A673 (cell line): ENCODE measurements at regions not wholly inside any gene's neighbourhood (a gene's known extent, or its start where the extent isn't known, plus 50 kb on each side); places are given as distances from the start of the nearest gene placed in this dataset.

Experiments used
- CTCF ChIP-seq: fragments of 300-800, 200-600 bp; sonication (generic); conservative IDR thresholded peaks from 2 replicates; pipeline ENCODE4 v1.5.1; 2017; ENCODE audit warnings: low read depth, mild to moderate bottlenecking, antibody characterized with exemption, low read length, moderate library complexity, mixed read lengths
- EZH2 ChIP-seq: fragments of 200-600 bp; sonication (generic); IDR thresholded peaks from 2 replicates; pipeline ENCODE4 v1.6.1; 2017; ENCODE audit warnings: borderline replicate concordance, low read depth, mild to moderate bottlenecking, mixed read lengths, antibody characterized with exemption, low read length; ENCODE audit not compliant: poor library complexity, severe bottlenecking

GRCh38 chr4:115866364-115866896, 753.0 kb upstream of the NDST4 start:
- TF ChIP-seq EZH2 (no peak), CTCF (no peak)
